ENCODE measurements at regions not wholly inside any gene's neighbourhood (a gene's known extent, or its start where the extent isn't known, plus 50 kb on each side); places are given as distances from the start of the nearest gene placed in this dataset.
"Not testable (repeated sequence)": the region's sequence is repeated elsewhere in the genome, so short reads cannot be mapped to it uniquely, and the experiment has no call there.

- no peak for DNase-seq
Measured at GRCh38 chrX:137646472-137646871, 80.5 kb downstream of the ZIC3 start.

GRCh38 chrX:137651647-137652046 is 85.7 kb downstream of the ZIC3 start:
- DNase-seq: no peak

DNA sequence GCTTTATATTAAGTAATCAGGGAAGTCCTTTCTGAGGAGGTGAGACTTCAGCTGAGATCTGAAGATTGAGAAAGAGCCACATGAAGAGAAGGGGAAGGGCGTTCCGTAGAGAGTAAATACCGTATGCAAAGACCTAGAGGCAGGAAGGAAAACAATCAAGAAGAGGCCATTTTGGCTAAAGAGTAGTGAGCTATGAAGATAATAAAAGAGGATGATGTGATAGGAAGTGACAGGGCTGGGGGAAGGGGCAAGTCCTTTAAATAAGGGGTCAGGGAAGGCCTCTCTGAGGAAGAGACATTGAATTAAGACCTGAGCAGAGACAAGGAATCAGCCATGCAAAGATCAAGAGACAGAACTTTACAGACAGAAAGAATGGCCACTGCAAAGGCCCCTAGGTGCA is 86.2 kb downstream of the ZIC3 start:
- no peak for DNase-seq

GRCh38 chrX:137654481-137654880 is 88.6 kb downstream of the ZIC3 start:
- no peak for DNase-seq

- DNase-seq: no peak
Measured at GRCh38 chrX:137667776-137668175, 101.8 kb downstream of the ZIC3 start.

- no peak for DNase-seq
Measured at GRCh38 chrX:137684591-137684990, 118.7 kb downstream of the ZIC3 start.

DNA sequence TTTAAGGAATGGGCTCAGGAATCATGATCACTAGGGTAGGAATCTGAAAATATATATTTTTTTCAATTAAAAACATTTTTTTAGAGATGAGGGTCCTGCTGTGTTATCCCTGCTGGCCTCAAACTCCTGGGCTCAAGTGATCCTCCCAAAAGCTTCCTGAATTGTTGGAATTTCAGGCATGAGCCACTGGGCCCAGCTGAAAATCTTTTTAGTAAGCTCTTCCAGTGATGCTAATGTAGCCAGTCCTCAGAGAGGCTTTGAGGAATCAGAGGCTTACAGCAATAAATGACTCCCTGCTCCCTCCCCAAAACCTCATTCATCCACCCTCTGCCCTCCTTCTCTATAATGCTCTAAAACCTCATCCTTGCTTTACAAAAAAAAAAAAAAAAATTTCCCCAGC is 129.5 kb downstream of the ZIC3 start:
- DNase-seq: no peak

DNA sequence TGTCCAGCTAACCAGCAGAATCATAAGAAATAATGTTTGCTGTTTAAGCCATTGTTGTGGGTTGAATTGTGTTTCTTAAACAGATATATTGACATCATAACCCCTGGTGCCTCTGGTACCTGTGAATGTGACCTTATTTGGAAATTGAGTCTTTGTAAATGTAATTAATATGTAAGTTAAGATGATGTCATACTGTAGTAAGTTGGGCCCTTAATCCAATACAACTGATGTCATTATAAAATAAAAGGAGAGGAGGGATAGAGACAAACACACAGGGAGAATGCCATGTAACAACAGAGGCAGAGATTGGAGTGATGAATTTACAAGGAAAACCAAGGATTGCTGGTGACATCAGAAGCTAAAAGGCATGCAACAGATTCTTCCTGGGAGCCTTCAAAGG is 141.4 kb downstream of the ZIC3 start:
- no peak for DNase-seq

GRCh38 chrX:137742846-137743245 is 176.9 kb downstream of the ZIC3 start:
- DNase-seq: no peak

DNA sequence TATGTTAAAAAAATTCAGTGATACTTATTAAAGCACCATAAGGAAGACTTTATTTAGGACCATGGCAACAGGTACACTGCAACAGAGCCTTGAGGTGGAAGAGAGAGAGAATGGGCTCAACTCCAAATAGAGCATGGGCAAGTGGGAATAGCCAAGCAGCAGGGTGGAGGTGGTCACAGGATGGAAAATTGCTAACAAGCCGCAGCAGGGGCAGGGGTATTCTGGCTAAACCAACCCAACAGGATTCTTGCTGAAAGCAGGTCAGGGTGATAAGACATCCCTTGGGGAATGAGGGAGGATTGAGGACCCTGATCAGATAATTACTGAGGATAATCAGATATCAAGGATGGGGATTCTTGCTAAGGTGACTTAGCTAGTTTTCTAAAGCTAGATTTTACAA is 177.5 kb downstream of the ZIC3 start:
- no peak for DNase-seq

DNA sequence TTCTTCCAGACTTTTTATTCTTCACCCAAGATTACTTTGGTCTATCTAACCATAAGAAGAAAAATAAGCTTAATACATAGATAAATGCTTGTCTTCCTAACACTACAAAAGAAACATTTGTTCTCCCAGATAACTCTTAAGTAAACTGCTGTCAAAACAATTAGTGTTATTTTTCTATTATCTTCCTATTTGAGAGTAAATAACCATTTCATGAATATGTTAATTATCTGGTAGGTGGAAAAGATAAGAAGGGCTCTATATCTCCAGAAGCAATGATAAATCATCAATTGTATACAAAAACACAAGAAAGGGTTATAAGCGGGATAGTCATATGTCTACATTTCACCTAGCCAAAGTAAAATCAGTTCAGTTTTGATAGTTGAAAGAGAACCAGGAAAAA is 180.4 kb downstream of the ZIC3 start:
- DNase-seq: no peak

- no peak for DNase-seq
Measured at GRCh38 chrX:137747244-137748043, 181.5 kb downstream of the ZIC3 start.

DNA sequence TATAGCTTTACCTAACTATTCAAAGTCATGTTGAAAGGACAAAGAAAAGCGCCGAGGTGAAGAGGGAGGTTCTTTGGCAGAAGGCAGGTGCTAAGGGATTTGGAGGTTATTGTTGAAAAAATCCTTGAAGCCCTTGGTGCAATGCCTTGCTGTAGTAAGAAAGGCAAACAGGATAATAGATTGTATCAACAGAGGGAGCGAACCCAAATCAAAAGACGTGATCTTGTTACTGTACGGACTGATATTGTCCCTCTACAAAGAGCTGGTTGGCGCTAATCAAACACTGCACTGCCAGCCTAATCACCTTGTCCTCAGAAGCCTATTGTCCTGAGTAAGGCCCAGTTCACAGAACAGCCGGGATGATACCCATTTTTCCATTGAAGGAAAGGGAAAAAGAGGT is 182.9 kb downstream of the ZIC3 start:
- no peak for DNase-seq

GRCh38 chrX:137749246-137749645 is 183.3 kb downstream of the ZIC3 start:
- no peak for DNase-seq

- DNase-seq: no peak
Measured at GRCh38 chrX:137771537-137771936, 205.6 kb downstream of the ZIC3 start.

DNA sequence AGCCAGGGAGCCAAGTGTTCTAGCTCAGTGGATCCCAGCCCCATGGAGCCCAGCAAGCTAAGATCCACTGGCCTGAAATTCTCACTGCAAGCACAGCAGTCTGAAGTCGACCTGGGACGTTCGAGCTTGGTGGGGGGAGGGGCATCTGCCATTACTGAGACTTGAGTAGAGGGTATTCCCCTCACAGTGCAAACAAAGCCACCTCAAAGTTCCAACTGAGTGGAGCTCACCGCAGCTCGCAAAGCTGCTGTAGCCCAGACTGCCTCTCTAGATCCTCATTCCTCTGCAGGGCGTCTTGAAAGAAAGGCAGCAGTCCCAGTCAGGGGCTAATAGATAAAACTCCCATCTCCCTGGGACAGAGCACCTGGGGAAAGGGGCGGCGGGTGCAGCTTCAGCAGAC is 226.3 kb downstream of the ZIC3 start:
- no peak for DNase-seq

GRCh38 chrX:137797926-137798325 is 232.0 kb downstream of the ZIC3 start:
- not testable (repeated sequence) for DNase-seq

DNA sequence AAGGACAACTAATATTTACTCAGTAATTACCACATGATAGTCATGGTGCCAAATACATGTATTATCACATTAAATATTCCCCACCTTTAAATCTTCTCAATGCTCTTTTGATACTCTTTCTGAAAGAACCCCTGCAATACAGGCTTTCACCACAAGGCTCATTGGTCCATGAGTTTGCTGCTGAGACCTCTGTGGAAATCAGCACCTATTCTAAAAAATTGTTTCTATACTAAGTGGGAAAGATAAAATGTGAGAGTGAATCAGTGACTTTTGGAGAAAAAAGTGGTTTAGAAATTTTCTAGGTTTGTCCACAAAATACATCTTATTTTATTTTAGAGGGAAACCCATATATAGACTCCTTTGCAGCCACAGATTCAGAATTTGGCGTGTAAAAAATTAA is 257.3 kb downstream of the ZIC3 start:
- no peak for DNase-seq

DNA sequence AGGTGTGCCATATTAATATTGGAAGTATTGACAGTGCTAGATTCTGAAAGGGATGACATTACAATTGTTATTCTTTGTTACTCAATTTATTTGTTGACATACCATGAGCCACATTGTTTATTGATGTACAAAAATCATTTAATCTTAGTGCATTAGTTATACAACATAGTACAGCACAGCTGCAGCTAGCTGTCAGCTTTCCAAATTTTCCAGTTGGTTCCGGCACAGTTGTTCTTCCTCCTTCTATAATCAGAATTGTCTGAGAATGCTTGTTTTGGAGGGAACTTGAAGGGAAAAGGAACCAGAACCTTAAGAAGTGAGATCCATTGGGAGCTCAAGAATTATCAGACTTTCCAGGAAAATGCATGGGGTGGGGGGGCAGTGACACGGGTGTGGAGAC is 281.4 kb downstream of the ZIC3 start:
- no peak for DNase-seq

- DNase-seq: no peak
Measured at GRCh38 chrX:137848266-137848905, 282.5 kb downstream of the ZIC3 start.

DNA sequence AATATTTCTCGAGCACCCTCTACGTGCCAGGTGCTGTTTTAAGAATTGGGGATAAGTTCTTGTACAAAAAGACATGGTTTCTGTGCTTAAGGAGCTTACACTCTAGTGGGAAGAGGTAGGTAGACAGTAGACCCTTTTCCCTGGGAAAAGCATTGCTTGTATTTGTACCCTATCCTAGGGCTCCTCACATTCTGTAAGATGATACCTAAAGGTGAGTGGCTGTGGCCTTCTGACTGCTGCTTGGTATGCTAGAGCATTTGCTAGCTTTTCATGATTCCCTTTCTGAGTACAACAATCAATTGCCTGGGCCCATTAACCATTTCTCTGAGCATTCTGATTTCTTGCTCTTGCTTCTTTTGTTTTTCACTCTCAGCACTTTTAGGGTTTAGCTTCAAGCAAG is 286.6 kb downstream of the ZIC3 start:
- DNase-seq: no peak

DNA sequence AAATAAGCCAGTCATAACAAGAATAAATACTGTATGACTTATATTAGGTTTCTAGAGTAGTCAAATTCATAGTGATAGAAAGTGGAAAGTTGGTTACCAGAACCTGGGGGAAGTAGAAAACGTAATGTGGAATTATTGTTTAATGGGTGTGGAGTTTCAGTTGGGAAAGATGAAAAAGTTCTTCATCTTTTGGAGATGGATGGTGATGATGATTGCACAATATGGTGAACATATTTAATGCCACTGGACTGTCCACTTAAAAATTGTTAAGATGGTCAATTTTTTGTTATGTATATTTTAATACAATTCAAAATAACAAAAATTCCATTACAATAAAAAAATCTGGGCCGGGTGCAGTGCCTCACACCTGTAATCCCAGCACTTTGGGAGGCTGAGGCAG is 289.6 kb downstream of the ZIC3 start:
- DNase-seq: no peak

GRCh38 chrX:137858106-137858505 is 292.2 kb downstream of the ZIC3 start:
- DNase-seq: no peak

- no peak for DNase-seq
Measured at GRCh38 chrX:137878401-137878800, 312.5 kb downstream of the ZIC3 start.

DNA sequence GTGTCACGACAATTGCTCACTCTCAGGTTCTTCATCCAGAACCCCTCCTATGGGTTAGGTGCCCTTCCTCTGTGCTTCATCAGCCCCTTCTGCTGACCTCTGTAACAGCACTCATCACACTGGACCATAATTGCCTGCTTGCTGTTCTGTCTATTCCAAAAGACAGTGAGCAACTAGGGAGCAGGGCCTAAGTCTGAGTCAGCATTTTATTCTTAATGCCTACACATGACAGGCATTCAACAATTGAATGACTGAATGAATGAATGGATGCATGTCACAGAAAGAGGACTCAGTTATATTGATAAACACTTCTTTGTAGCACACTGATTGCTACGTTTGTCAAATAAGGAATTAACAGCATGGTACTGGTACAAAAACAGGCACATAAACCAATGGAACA is 317.0 kb downstream of the ZIC3 start:
- no peak for DNase-seq

Data from SHP77 (cell line).